ENCODE measurements at regions not wholly inside any gene's neighbourhood (a gene's known extent, or its start where the extent isn't known, plus 50 kb on each side); places are given as distances from the start of the nearest gene placed in this dataset.

DNA sequence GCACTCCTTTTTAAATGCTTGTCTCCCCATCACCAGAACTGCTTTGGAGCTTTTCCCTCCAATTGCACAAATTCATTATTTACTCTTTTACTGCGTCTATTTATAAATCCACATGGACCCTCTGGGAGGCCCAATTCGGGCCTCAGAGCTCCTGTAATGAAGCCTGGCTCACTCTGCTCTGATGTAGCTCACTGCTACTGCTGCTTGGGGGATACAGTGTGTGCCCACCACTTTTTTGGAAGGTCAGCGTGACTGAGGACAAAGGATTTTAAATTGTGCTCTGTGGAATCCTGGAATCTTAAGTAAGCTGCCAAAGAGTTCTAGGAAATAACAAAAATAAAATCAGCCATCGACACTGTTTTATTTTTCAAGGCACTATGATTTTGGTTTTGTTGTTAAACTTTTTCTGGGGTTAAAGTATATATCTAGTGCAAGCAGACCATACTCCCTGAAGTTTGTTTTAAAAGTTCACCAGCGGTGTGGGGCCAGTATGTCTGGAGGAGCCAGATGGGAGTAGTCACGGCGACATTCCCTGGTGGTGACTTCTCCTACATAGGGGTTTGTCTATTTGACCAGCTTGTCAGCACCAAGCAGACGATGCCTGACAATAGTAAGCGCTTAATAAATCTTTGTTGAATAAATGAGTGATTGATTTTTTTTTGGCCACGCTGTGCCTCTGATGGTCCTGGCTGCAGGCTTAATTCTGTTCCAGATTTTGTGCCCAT, 142.8 kb downstream of the TMEM38B start:
- TF ChIP-seq, protein P1, sequence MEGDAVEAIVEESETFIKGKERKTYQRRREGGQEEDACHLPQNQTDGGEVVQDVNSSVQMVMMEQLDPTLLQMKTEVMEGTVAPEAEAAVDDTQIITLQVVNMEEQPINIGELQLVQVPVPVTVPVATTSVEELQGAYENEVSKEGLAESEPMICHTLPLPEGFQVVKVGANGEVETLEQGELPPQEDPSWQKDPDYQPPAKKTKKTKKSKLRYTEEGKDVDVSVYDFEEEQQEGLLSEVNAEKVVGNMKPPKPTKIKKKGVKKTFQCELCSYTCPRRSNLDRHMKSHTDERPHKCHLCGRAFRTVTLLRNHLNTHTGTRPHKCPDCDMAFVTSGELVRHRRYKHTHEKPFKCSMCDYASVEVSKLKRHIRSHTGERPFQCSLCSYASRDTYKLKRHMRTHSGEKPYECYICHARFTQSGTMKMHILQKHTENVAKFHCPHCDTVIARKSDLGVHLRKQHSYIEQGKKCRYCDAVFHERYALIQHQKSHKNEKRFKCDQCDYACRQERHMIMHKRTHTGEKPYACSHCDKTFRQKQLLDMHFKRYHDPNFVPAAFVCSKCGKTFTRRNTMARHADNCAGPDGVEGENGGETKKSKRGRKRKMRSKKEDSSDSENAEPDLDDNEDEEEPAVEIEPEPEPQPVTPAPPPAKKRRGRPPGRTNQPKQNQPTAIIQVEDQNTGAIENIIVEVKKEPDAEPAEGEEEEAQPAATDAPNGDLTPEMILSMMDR (optimal IDR thresholded peaks at IDR 0.05 in 1 of 3, IDR thresholded peaks at IDR 0.05 in 1 of 3, conservative IDR thresholded peaks at IDR 0.05 in 1 of 3; ENCODE audit: extremely low read depth in 1 of 3, insufficient read depth in 2 of 3, low read length in 3 of 3): no peak
- TF ChIP-seq EZH2 (IDR thresholded peaks at IDR 0.05; ENCODE audit: low read length): no peak
